ENCODE measurements at regions not wholly inside any gene's neighbourhood (a gene's known extent, or its start where the extent isn't known, plus 50 kb on each side); places are given as distances from the start of the nearest gene placed in this dataset.
A peak's percentile ranks its signal among the peaks of the same experiment; 100 is the strongest.

DNA sequence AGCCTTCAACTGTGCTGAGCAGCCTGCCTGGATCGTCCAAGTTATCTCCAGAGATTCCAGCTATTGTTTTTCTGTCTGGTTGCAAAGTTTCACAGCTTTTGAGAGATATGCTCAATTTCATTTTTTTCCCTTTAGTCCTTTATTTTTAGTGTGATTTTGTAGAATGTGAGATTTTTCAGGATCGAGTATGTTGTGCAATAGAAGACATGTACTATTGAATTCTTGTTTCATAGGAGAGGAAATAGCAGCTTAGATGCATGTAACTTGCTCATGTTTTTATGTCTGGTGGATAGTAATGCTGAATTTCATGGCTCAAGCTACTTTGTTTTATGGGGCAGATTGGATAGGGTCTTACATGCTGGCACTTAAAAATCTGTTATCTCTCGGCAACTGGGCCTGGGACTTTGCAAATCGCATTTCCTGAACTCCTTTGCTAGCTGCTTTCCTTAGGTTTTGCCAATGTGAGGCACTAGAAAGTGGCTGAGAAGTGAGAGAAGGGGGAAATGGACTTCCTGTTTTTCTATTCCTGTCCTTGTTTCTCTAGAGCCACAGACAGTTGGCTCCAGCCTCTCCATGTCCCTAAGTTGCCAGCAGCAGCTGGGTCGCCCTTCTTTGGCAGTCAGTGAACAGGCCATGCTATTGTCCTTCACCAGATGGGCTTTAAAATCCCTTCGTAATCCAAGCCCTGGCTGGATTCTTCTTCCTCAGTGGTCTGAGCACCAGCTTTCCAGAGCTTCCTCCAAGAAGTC, 101.4 kb upstream of the PDE4B start:
- DNase-seq (ENCODE audit: low spot score in 2 of 2): no peak
- Histone ChIP-seq H3K4me1 (peaks cover 0 to 18% of the 10 kb centered on the region in 2 donors), H3K27me3 (no peaks in the 10 kb centered on the region), H3K27ac (peak overlapping the region; percentile 14 to 52), H3K4me3 (no peak overlapping the region), H3K36me3 (no peaks in the 10 kb centered on the region), H3K9me3 (no peaks in the 10 kb centered on the region)
- intact Hi-C loops (cut with DNase I): no loop called here
- no peak for TF ChIP-seq CTCF (IDR thresholded peaks at IDR 0.05)

- no peak for DNase-seq (ENCODE audit: low spot score in 2 of 2)
- no peak overlapping the region for H3K4me3 ChIP-seq
- peaks cover 0 to 18% of the 10 kb centered on the region in 2 donors for H3K4me1 ChIP-seq
- peak overlapping the region; percentile 14 to 52 for H3K27ac ChIP-seq
- no peaks in the 10 kb centered on the region for H3K36me3 ChIP-seq
- no peak for TF ChIP-seq CTCF (IDR thresholded peaks at IDR 0.05)
- no peaks in the 10 kb centered on the region for H3K27me3 ChIP-seq
- H3K9me3 ChIP-seq: no peaks in the 10 kb centered on the region
- intact Hi-C loops (cut with DNase I): no loop called here
Observed at GRCh38 chr1:65691972-65692371, 100.7 kb upstream of the PDE4B start.

- no peak for TF ChIP-seq CTCF (IDR thresholded peaks at IDR 0.05)
- intact Hi-C loops (cut with DNase I): no loop called here
Observed at GRCh38 chr1:65694126-65694525, 98.6 kb upstream of the PDE4B start.

GRCh38 chr1:65694933-65695332, 97.8 kb upstream of the PDE4B start:
- H3K4me3 ChIP-seq: no peak overlapping the region
- peaks cover 0 to 12% of the 10 kb centered on the region in 2 donors for H3K4me1 ChIP-seq
- H3K27me3 ChIP-seq: no peaks in the 10 kb centered on the region
- H3K36me3 ChIP-seq: no peaks in the 10 kb centered on the region
- TF ChIP-seq CTCF (IDR thresholded peaks at IDR 0.05): no peak
- no peaks in the 10 kb centered on the region for H3K9me3 ChIP-seq
- DNase-seq (ENCODE audit: low spot score in 2 of 2): no peak
- intact Hi-C loops (cut with DNase I): no loop called here
- H3K27ac ChIP-seq: no peak overlapping the region

More at GRCh38 chr1:65694126-65694525, 98.6 kb upstream of the PDE4B start:
- peaks cover 0 to 12% of the 10 kb centered on the region in 2 donors for H3K4me1 ChIP-seq
- H3K4me3 ChIP-seq: no peak overlapping the region
- no peak for DNase-seq (ENCODE audit: low spot score in 2 of 2)
- H3K9me3 ChIP-seq: no peaks in the 10 kb centered on the region
- no peaks in the 10 kb centered on the region for H3K36me3 ChIP-seq
- H3K27ac ChIP-seq: no peak overlapping the region
- H3K27me3 ChIP-seq: no peaks in the 10 kb centered on the region

DNA sequence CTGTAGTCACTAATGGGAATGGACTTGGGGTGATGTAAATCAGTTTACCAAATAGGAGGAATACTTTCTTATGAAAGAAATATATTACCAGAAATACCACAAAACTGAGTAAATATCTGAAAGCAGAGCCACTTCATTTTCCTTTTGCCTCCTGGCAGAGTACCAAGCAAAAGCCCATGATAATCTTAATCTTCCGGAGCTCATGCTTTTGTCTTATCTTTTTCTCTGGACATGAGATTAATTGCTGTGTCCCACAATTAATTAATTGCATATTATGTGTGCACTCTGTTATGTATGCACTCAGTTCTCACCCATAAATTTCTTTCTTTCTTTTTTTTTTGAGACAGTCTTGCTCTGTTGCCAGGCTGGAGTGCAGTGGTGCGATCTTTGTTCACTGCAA, 94.1 kb upstream of the PDE4B start:
- no peaks in the 10 kb centered on the region for H3K4me1 ChIP-seq
- H3K27ac ChIP-seq: no peak overlapping the region
- H3K4me3 ChIP-seq: no peak overlapping the region
- no peaks in the 10 kb centered on the region for H3K27me3 ChIP-seq
- TF ChIP-seq CTCF (IDR thresholded peaks at IDR 0.05): no peak
- no peak for DNase-seq (ENCODE audit: low spot score in 2 of 2)
- H3K36me3 ChIP-seq: no peaks in the 10 kb centered on the region
- intact Hi-C loops (cut with DNase I): no loop called here
- no peaks in the 10 kb centered on the region for H3K9me3 ChIP-seq
